ENCODE measurements at regions not wholly inside any gene's neighbourhood (a gene's known extent, or its start where the extent isn't known, plus 50 kb on each side); places are given as distances from the start of the nearest gene placed in this dataset.

DNA sequence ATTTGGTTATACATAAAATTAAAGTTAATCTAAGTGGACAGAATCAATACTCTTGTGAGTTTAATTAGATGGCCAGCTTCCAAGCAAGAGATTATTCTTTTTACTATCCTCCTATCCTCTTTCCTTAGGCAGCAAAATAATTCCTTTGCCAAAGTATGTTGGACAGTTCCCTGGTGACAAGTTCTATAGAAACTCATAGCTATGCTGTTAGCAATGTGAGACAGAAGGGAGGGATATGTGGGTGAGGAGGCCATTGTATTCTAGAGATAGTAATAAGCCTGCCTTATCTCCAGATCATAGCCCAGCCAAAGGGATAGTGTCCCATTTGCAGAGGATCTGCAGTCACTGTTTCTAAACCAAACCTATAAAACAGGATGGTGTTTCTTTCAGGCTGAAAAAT, 181.6 kb upstream of the HDAC9 start:
- TF ChIP-seq, protein P1, sequence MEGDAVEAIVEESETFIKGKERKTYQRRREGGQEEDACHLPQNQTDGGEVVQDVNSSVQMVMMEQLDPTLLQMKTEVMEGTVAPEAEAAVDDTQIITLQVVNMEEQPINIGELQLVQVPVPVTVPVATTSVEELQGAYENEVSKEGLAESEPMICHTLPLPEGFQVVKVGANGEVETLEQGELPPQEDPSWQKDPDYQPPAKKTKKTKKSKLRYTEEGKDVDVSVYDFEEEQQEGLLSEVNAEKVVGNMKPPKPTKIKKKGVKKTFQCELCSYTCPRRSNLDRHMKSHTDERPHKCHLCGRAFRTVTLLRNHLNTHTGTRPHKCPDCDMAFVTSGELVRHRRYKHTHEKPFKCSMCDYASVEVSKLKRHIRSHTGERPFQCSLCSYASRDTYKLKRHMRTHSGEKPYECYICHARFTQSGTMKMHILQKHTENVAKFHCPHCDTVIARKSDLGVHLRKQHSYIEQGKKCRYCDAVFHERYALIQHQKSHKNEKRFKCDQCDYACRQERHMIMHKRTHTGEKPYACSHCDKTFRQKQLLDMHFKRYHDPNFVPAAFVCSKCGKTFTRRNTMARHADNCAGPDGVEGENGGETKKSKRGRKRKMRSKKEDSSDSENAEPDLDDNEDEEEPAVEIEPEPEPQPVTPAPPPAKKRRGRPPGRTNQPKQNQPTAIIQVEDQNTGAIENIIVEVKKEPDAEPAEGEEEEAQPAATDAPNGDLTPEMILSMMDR (IDR thresholded peaks at IDR 0.05) = no peak
- no peak for TF ChIP-seq ZFX (IDR thresholded peaks at IDR 0.05; ENCODE audit: borderline replicate concordance)

Data from 22Rv1 (cell line).